GM18873 (cell line): ENCODE measurements at regions not wholly inside any gene's neighbourhood (a gene's known extent, or its start where the extent isn't known, plus 50 kb on each side); places are given as distances from the start of the nearest gene placed in this dataset.

Experiments
- ATAC-seq: cut with Tn5 transposase; IDR thresholded peaks from one replicate; pipeline ENCODE4 v1.9.1; 2021; ENCODE audit warnings: mild to moderate bottlenecking, moderate library complexity, moderate number of reproducible peaks; ENCODE audit not compliant: unreplicated experiment, low FRiP score

DNA sequence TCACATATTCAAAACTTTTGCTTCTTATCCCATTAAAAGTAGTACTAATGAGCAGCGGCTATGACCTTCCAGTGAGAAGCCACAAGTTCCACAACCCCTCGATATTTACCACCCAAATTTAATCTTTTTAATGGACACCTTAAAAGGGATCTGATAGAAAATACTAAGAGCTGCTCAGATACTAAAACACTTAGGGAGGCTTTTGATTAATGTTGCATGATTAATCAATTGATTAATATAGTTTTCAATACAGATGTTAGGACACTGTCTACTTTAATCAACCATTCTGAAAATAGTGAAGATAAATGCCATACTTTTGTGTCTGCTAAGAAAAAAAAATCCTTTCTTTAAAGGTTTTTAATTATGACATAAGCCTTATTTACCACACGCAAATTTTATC, 1312.8 kb upstream of the ACVR2A start:
- ATAC-seq = no peak

DNA sequence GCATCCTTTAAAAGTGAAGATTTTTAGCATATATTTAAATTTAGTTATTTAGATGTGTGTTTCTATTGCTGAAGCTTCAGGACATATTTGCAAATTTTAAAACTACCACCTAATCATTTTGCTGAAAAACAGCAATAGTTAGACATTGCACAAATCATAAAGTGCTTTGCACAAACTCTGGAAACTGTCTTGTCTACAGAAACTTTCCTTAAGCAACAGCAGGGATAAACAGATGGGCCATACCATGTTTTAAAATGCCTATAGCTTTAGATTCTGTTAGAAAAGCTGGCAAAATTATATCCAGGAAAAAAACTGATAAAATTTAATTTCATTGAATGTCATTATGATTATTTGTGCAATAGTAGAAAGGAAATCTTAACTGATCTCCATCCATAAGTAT, 1313.9 kb upstream of the ACVR2A start:
- ATAC-seq = no peak

DNA sequence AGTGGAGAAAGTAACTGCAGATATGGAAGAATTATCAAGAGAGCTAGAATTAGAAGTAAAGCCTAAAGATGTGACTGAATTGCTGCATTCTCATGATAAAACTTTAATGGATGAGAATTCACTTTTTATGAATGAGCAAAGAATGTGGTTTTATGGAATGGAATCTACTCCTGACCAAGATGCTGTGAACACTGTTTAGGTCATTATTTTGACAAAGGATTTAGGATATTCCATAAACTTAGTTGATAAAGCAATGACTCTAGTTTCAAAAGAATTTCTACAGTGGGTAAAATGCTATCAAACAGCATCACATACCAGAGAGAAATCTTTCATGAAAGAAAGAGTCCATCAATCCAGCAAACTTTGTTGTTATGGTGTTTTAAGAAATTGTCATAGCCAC, 1317.7 kb upstream of the ACVR2A start:
- no peak for ATAC-seq

DNA sequence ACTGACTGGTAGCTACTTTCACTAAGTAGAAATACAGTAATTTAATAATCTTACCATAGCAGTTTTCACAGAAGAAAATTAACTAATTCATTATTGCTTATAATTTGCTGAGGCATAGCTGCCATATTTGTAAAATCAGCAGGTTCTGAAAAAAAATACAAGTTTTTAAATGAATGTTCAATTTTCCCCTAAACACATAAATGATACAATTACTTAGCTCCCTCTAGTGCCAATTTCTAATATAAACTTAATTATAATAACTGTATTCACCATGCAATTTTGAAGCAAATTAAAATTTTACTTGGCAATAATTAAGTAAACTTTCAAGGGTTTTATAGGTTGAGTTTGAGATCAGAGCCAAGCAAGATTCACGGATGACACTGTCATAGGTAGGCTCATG, 1321.6 kb upstream of the ACVR2A start:
- no peak for ATAC-seq

DNA sequence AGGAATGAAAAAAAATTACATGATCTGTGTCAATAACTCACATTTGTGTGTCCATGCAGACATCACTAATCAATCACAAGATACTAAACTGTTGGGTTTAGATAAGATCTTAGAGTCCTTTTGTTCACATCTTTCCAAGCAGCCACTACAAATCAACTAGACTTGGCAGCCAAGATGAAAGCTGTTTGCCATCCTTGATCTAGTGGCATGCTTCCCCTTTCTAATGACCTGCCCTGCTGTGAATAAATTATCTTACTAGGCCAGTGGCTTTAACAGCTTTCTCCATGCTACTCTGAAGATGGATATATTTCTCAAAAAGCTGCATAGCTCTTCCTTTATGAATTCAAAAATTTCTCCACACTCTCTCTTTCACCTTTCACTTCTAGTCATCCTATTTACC, 1338.0 kb upstream of the ACVR2A start:
- no peak for ATAC-seq

DNA sequence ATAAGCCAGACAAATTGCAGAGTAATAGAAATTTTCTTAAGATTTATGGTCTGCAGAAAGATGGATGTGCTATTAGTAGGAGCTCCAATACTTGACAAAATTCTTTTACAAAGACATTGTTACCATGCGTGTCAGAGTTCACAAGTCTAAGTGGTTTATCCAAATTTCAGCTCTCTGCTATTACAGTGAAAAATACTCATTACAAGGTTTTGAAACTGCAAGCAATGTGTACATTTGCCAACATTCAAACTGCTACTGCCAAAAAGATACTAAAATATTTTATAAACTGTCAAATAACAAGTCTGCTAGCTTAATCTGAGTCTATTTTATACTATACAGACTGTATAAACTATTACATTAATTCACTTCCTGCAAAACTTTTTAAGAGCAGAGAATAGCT, 1341.5 kb upstream of the ACVR2A start:
- no peak for ATAC-seq

DNA sequence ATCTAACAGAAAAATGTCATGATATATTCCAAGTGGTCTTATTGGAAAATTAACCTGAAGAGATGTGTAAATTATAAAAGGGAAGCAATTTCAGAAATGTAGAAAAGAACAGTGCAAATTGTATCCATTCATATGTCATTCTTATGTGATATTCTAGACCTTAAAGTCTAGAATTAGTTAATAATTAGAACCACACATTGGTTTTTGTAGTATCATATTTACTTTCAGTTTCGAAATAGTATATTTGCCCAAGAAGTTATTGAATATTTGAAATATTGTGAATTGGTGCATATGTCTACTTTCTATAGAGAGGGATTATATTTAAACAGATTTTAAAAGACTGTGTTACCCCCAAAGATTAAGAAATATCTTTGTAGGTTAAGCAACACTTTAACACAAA, 1348.6 kb upstream of the ACVR2A start:
- ATAC-seq = no peak

DNA sequence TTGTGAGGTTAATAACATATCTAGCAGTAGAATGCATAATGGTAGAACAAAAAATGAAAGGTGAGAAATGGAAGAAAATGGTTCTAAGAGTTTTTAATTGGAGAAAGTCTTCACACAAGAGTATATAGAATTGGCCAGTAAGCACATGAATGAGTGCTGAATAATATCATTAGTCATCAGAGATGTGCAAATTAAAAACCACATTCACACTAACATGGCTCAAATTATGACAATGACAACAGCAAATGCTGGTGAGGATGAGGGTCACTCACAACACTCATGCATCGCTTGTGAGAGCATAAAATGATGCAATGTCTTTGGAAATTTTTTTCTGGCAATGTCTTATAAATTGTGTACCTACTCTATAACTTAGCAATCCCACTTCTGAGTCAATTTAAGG, 1355.4 kb upstream of the ACVR2A start:
- ATAC-seq = no peak

DNA sequence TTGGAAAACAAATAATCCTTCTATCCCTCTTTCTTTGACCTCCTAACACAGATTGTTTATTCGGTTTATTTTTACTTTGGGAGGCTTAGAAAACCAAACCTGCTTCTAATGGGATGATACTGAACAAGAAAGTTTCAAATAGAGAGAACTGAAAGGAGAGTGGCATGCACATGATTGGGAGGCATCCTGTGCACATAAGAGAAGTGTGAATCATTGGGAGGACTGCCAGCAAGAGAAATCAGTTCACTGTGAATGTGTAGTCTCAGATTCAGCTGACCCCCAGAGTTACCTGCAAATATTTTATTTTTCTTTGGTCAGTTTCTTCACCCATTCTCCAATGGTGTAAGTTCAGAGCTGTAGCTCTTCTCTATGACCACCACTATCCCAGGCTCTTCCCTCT, 1363.2 kb upstream of the ACVR2A start:
- ATAC-seq = no peak

DNA sequence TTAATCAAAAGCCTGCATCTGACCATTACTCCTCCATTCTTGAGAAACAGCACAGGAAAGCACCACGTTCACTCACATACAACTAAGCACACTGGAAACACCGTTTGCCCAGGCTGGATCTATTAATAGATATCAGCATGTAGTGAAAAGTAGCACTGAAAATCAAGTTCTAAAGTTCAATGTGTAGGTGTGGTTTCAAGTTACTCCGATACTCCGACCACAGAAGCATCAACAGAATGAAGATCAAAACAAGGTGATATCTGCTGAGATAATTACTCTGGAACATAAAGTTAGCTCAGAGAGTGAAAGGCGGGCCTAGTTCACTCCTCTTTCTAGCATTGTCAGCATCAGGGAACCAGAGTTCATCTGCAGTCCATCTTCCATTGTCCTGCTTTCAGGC, 1367.4 kb upstream of the ACVR2A start:
- no peak for ATAC-seq

DNA sequence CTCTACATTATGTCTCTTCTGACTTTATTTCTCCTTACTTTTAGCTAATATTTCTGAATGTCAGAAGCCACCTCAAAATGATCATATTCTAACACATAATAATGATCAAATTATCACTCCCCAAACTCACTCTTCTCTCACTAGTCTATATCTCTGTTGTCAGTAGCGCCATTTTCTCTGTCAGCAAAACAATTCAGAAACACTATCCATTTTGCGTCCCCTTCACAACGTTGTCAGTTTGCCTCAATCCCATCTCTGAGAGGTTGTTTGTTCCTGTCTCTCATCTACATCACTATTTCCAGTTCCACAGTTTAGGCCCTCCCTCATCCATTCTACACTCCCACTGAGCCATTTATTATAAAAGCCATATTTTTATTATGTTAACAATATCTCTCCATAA, 1376.3 kb upstream of the ACVR2A start:
- ATAC-seq = no peak

DNA sequence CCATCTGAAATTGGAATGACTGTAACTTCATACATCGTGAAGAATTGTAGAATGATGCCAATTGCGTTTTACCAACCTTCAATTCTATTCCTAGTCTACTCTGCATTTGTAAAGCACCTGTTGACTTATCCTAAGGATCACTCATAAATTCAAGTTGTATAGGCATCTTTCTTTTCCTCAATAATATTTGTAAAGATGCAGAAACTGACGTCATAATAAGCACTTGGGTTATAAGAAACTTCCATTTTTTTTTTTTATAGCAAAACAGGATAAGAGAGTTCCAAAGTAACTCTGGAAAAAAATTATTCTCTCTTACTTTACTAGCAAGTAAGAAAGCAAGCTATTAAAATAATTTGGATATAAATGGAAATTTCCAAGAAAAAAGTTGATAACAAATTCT, 1377.4 kb upstream of the ACVR2A start:
- ATAC-seq = no peak

DNA sequence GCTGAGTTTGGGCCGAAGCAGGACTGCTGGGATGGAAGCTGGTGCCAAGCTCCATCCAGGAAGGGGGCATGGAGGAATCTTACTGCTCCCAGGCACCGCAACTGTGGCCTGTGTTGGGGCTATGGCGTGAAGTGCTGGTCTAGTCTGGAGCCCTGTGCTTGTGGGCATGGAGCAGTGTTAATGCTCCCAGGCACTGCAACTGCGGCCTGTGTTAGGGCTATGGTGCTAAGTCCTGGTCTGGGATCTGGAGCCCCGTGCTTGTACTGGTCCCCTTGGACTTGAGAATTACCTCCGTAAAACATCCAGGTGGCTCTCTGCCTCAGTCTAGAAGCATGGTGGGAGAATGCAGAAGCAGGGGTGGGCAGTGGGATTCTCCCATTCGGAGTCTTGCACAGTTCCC, 1379.4 kb upstream of the ACVR2A start:
- ATAC-seq = no peak

DNA sequence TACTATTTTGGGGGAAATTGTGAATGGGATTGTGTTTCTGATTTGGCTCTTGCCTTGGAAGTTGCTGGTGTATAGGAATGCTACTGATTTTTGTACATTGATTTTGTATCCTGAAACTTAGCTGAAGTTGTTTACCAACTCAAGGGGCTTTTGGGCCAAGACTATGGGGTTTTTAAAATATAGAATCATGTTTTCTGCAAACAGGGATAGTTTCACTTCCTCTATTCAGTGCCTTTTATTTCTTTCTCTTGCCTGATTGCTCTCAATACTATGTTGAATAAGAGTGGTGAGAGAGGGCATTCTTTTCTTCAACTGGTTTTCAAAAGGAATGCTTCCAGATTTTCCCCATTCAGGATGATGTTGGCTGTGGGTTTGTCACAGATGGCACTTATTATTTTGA, 1383.8 kb upstream of the ACVR2A start:
- ATAC-seq = peak; percentile 59

DNA sequence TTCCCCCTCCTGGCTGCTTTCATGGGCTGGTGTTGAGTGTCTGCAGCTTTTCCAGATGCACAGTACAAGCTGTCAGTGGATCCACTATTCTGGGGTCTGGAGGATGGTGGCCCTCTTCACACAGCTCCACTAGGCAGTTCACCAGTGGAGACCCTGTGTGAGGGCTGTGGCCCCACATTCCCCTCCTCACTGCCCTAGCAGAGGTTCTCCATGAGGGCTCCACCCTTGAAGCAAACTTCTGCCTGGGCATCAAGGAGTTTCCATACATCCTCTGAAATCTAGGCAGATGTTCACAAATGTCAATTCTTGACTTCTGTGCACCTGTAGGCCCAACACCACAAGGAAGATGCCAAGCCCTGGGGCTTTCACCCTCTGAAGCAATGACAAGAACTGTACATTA, 1386.2 kb upstream of the ACVR2A start:
- ATAC-seq = no peak

DNA sequence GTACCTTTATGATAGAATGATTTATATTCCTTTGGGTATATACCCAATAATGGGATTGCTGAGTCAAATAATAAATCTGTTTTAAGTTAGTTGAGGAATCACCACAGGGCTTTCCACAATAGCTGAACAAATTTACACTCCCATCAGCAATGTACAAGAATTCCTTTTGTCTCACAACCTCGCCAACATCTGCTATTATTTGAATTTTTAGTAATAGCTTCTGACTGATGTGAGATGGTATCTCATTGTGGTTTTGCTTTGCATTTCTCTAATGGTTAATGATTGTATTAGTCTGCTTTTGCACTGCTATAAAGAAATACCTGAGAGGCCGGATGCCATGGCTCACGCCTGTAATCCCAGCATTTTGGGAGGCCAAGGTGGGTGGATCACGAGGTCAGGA, 1387.6 kb upstream of the ACVR2A start:
- no peak for ATAC-seq

DNA sequence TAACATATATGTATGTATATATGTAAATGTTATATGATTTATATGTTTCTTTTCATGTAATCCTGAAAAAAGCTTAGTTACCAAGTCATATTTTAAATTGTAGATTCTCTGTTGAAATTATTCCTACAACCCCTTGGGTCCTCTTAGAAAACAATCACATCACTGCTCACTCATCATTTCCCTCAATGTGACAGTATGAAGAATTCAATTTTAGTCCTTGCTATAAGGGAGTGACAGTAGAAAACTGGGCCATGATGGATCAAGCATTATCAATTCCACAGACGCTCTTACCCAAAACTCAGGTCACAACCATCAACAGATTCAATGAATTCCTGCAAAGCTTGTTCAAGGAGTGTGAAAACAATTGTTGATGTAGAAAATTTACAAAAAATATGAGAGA, 1389.5 kb upstream of the ACVR2A start:
- no peak for ATAC-seq

DNA sequence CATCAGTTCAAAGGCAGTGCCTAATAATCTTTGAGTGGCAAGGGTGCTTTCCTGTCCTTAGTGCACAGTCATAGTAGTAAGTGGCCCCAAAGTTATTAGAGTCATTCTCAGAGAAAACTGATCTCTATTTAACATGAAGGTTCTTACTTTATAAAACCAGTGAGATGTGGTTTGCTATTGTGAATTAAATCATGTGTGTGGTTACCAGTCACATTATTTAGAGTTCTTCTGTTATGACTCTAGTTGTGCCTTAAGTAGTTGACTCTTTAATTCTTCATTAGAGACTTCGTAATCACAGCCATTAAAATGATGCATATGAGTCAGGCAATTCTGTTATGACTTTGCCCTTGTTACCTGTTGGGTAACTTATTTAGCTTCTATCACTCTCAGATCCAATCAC, 1392.9 kb upstream of the ACVR2A start:
- peak; percentile 69 for ATAC-seq

DNA sequence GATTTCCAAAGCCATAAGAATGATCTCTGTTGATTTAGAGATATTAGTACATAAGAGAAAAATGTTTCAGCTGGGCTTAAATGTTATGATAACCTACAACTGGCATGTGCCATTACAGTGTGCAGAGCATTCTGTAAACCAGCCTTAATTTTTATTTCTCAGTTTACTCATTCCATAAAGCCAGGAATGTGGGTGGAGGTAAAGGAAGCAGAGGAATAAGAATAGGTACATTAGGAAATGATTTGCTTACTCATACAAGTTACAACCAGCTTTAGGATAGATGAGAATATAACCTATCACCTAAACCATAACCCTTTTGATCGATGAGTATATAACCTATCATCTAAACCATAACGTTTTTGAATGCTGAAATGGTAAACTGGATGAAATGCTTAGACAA, 1394.7 kb upstream of the ACVR2A start:
- no peak for ATAC-seq

DNA sequence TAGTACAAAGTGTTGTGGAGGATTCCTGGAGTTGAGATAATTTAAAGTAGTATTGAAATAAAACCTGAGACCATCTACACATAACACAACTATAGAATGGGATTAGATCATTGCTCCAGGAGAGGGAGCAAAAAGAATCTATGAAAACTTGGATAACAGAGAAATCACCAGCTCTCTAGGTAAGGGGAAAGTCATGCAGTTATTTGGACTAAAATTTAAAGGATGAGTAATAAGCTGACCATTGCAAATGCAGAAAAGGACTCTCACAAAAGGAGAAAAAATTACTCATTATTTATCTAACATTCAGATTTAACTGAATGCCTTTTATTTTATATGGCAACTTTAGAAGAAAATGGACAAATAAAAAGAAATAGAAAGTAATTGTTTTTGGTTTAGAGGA, 1399.8 kb upstream of the ACVR2A start:
- ATAC-seq = no peak

DNA sequence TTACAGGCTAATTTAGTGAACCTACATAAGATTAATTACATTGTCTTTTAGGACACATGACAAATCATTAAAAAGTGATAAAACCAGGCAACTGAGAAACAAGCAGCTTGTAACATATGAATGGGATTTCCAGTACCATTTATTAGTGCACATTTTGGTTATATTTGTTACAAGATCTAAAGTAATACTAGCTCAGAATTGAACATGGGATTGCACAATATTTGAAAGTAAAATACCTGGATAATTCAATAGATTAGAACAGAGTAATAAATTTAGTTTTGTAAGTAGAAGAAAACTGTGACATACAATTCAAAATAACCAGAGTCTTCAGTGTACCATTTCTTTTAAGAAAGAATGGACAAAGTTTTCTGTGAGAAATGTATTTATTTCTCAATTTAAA, 1400.7 kb upstream of the ACVR2A start:
- no peak for ATAC-seq

DNA sequence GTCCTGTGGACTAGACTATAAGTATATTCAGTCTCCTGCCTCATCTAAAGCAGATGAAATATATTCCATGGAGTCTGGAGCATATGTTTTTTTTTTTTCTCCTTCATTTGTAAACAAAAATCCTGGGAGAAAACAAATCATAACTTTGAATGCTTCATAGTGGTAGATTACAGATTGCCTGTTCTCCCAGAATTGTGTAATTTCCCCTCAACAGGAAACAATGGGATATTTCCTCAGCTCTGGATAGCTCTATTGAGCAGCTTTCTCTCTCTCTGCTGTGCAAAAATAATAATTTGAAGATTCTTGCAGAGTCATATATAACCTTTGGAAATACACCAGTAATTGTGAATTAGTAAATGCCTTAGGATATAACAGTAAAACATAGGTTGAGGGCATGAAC, 1406.6 kb upstream of the ACVR2A start:
- no peak for ATAC-seq

DNA sequence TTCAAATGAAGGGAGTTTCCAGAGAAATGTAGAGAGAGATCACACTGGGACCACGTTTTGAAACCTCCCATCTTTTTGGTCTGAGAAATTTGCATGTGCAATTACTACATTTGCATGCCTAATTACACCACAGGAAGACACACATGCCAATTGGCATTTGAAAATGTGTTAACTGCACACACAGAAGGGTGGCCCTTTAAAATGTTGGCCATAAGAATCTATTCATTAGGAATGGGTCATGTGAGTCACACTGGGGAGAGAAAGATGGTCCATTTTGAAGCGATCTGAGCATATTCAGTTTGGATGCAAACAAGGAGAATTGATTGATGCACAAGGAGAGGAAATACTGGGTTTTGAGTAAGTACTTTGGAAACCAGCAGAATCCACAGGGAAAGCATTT, 1407.1 kb upstream of the ACVR2A start:
- no peak for ATAC-seq
